WERI-Rb-1 (cell line): ENCODE measurements at regions not wholly inside any gene's neighbourhood (a gene's known extent, or its start where the extent isn't known, plus 50 kb on each side); places are given as distances from the start of the nearest gene placed in this dataset.

ENCODE experiments used
- DNase-seq: peaks from one replicate; pipeline ENCODE4 v3.0.0-alpha.2; 2020
- H3K27ac ChIP-seq: fragments of 250-450 bp; sonication (Bioruptor Pico); 2 replicates; pipeline ENCODE4 v1.5.1; 2020; ENCODE audit warnings: mild to moderate bottlenecking, moderate library complexity
- H3K27me3 ChIP-seq: fragments of 250-450 bp; sonication (Bioruptor Pico); 2 replicates; pipeline ENCODE4 v1.5.1; 2021; ENCODE audit warnings: mild to moderate bottlenecking, low read depth, moderate library complexity; ENCODE audit not compliant: insufficient read depth, severe bottlenecking
- H3K36me3 ChIP-seq: fragments of 250-450 bp; sonication (Bioruptor Pico); 2 replicates; pipeline ENCODE4 v1.5.1; 2020; ENCODE audit warnings: mild to moderate bottlenecking, moderate library complexity
- H3K4me3 ChIP-seq: 2 replicates; pipeline ENCODE4 v1.5.1; 2011; ENCODE audit warnings: low read depth, mild to moderate bottlenecking, control low read depth, low read length
- H3K9me3 ChIP-seq: fragments of 250-450 bp; sonication (Bioruptor Pico); 2 replicates; pipeline ENCODE4 v1.5.1; 2021; ENCODE audit warnings: mild to moderate bottlenecking, moderate library complexity; ENCODE audit not compliant: severe bottlenecking
- TF ChIP-seq, protein P1 (sequence below): IDR thresholded peaks from 2 replicates; pipeline ENCODE4 v1.5.1; 2011; ENCODE audit warnings: low read depth, mild to moderate bottlenecking, control low read depth, inconsistent platforms, low read length

DNA sequence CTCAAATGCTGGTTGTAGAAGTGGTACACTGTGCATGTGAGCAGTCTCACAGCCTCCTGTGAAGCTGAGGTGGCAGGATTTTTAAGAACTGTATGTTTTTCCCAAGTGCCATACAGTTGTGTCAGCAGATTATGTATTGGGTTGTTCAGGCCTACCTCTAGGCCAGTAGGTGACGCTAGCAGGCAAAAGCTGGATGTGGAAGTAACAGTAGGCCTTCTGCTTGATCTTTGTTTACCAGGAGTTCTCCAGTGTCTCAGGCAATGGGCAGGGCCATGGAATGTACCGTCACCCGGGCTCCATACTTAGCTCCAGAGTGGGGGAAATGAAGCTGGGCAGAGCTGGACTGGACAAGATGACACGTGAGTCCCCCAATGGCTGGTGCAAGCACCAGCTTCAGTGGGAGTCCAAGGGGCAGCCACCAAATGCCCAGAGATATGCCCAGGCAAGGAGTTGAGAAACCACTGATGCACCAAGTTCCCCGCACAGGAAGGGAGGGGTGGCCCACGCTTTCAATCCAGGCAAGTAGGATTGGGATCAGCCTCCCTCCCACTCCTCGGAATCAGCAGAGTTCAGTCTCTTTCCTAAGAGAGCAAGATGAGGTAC lies 289.7 kb downstream of the HTR1B start:
- H3K36me3 ChIP-seq = no peaks in the 10 kb centered on the region
- DNase-seq = peak; percentile 9
- H3K27me3 ChIP-seq = no peaks in the 10 kb centered on the region
- TF ChIP-seq, protein P1, sequence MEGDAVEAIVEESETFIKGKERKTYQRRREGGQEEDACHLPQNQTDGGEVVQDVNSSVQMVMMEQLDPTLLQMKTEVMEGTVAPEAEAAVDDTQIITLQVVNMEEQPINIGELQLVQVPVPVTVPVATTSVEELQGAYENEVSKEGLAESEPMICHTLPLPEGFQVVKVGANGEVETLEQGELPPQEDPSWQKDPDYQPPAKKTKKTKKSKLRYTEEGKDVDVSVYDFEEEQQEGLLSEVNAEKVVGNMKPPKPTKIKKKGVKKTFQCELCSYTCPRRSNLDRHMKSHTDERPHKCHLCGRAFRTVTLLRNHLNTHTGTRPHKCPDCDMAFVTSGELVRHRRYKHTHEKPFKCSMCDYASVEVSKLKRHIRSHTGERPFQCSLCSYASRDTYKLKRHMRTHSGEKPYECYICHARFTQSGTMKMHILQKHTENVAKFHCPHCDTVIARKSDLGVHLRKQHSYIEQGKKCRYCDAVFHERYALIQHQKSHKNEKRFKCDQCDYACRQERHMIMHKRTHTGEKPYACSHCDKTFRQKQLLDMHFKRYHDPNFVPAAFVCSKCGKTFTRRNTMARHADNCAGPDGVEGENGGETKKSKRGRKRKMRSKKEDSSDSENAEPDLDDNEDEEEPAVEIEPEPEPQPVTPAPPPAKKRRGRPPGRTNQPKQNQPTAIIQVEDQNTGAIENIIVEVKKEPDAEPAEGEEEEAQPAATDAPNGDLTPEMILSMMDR = peak; percentile 65
- H3K27ac ChIP-seq = no peak overlapping the region
- no peaks in the 10 kb centered on the region for H3K9me3 ChIP-seq
- H3K4me3 ChIP-seq = no peak overlapping the region

DNA sequence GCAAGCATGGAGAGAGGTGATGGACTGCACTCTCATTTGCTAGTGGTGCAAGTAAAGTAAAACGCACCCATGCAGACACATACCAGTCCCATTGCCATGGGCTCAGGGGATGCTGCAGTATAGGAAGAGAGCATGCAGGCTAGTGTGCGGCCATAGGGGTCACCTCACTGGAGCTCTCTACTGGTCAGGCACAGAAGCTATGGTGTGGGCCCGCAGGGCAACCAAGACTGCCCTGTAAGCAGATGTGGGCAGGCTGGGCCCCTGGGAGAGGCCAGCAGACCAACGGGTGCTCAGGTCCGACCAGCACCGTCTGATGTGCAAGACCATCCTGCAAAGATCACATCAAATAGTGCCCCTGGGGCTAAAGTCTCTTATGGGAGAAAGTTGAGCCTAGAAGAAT lies 290.7 kb downstream of the HTR1B start:
- Histone ChIP-seq H3K4me3 (no peak overlapping the region), H3K27ac (no peak overlapping the region), H3K9me3 (no peaks in the 10 kb centered on the region), H3K27me3 (no peaks in the 10 kb centered on the region), H3K36me3 (no peaks in the 10 kb centered on the region)
- TF ChIP-seq, protein P1 = no peak
- no peak for DNase-seq

DNA sequence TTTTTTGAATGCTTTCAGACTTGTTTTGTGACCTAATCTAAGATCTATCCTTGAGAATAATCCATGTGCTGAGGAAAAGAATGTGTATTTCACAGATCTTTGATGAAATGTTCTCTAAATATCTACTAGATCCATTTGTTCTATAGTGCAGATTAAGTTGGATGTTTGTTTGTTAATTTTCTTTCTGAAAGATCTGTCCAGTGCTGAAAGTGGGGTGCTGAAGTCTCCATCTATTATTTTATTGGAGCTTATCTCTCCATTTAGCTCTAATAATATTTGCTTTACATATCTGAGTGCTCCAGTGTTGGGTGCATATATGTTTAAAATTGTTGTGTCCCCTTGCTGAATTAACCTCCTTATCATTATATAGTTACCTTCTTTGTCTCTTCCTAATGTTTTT lies 303.6 kb downstream of the HTR1B start:
- Histone ChIP-seq H3K27ac (no peak overlapping the region), H3K27me3 (no peaks in the 10 kb centered on the region), H3K4me3 (no peak overlapping the region), H3K9me3 (no peaks in the 10 kb centered on the region), H3K36me3 (no peaks in the 10 kb centered on the region)
- DNase-seq = no peak
- TF ChIP-seq, protein P1 = no peak

DNA sequence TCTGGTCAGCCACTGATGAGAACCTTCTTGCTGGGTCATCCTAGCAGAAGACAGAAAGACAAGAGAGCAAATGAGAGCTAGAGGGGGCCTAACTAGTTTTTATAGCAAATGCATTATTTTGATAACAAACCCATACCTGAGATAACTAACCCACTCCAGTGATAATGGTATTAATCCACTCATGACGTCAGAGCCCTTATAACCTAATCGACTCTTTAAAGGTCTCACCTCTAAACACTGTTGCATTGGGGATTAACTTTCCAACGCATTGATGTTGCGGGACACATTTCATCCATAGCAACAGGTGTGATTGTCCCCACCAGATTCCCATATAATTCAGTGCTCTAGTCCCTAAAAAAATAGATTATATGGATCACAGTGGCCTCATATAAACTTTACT lies 312.1 kb downstream of the HTR1B start:
- no peaks in the 10 kb centered on the region for H3K9me3 ChIP-seq
- no peak overlapping the region for H3K4me3 ChIP-seq
- no peak for DNase-seq
- H3K36me3 ChIP-seq = no peaks in the 10 kb centered on the region
- TF ChIP-seq, protein P1 = no peak
- no peaks in the 10 kb centered on the region for H3K27me3 ChIP-seq
- no peak overlapping the region for H3K27ac ChIP-seq

DNA sequence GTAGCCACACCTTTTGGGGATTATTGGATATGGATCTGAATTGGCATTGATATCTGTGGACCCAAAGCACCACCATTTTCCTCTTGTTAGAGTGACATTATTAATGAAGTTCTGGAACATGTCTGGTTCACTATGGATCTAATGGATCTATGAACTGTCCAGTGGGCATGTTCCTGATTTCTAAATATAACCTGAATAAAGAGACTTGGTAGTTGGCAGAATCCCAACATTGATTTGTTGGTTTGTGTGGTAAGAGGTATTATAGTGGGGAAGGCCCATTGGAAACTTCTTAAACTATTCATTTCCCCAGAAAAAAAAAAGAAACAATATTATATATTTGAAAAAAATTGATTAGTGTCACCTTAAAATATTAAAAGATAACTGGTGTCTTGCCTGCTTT lies 312.6 kb downstream of the HTR1B start:
- Histone ChIP-seq H3K4me3 (no peak overlapping the region), H3K27me3 (no peaks in the 10 kb centered on the region), H3K36me3 (no peaks in the 10 kb centered on the region), H3K27ac (no peak overlapping the region), H3K9me3 (no peaks in the 10 kb centered on the region)
- TF ChIP-seq, protein P1 = no peak
- no peak for DNase-seq

DNA sequence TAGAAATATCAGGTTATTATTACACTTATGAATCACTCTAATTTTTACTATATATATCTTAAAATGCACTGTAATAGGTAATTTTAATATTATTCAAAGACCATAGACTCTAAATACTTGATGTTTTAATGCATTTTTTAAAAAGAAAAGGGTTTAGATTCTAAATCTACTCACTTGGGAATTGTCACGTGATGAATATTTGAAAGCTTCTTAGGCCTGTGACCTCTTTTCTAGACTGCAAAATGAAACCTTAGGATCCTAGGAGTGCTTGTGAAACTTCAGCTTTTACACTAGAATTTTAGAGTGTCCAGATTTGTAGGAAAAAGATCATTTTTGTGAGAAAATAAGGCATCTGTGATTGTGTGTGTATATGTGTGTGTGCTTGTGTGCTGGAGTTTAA lies 318.0 kb downstream of the HTR1B start:
- Histone ChIP-seq H3K4me3 (no peak overlapping the region), H3K27ac (no peak overlapping the region), H3K9me3 (no peaks in the 10 kb centered on the region), H3K27me3 (no peaks in the 10 kb centered on the region), H3K36me3 (no peaks in the 10 kb centered on the region)
- no peak for DNase-seq
- TF ChIP-seq, protein P1 = no peak
